HFFc6 (cell line): ENCODE measurements at regions not wholly inside any gene's neighbourhood (a gene's known extent, or its start where the extent isn't known, plus 50 kb on each side); places are given as distances from the start of the nearest gene placed in this dataset.

Experiments
- DNase-seq: peaks from one replicate; pipeline ENCODE4 v3.0.0-alpha.2; 2018
- H3K27ac Mint-ChIP-seq: 2 replicates; pipeline ENCODE4 v1.8.0; 2020; ENCODE audit warnings: mild to moderate bottlenecking, mixed read lengths
- H3K27me3 Mint-ChIP-seq: 2 replicates; pipeline ENCODE4 v1.8.0; 2021; ENCODE audit warnings: mild to moderate bottlenecking, moderate library complexity, mixed read lengths; ENCODE audit not compliant: insufficient read depth
- H3K36me3 Mint-ChIP-seq: 2 replicates; pipeline ENCODE4 v1.8.0; 2021; ENCODE audit warnings: low read depth, mixed read lengths
- H3K4me1 Mint-ChIP-seq: 2 replicates; pipeline ENCODE4 v1.8.0; 2020; ENCODE audit warnings: low read depth, mixed read lengths
- H3K4me3 Mint-ChIP-seq: 2 replicates; pipeline ENCODE4 v1.8.0; 2020; ENCODE audit warnings: mild to moderate bottlenecking, moderate library complexity, mixed read lengths
- H3K9me3 Mint-ChIP-seq: 2 replicates; pipeline ENCODE4 v1.8.0; 2020; ENCODE audit warnings: mild to moderate bottlenecking, mixed read lengths
- CTCF ChIP-seq: fragments of 200-600 bp; sonication (generic); IDR thresholded peaks from 2 replicates; pipeline ENCODE4 v1.5.0; 2021; ENCODE audit warnings: antibody characterized with exemption, mild to moderate bottlenecking

- no peaks in the 10 kb centered on the region for H3K36me3 Mint-ChIP-seq
- no peak overlapping the region for H3K4me3 Mint-ChIP-seq
Observed at GRCh38 chr7:9961161-9961922, 1012.3 kb upstream of the PHF14 start.

GRCh38 chr7:9962742-9963141, 1010.9 kb upstream of the PHF14 start:
- Mint-ChIP-seq H3K9me3 (peaks cover 54% of the 10 kb centered on the region), H3K4me1 (no peaks in the 10 kb centered on the region), H3K36me3 (no peaks in the 10 kb centered on the region), H3K4me3 (no peak overlapping the region), H3K27me3 (no peaks in the 10 kb centered on the region), H3K27ac (no peak overlapping the region)
- DNase-seq: no peak
- no peak for TF ChIP-seq CTCF

More at GRCh38 chr7:9961161-9961922, 1012.3 kb upstream of the PHF14 start:
- TF ChIP-seq CTCF: no peak
- Mint-ChIP-seq H3K4me1 (no peaks in the 10 kb centered on the region), H3K27me3 (no peaks in the 10 kb centered on the region), H3K9me3 (peaks cover 50% of the 10 kb centered on the region), H3K27ac (no peak overlapping the region)
- no peak for DNase-seq

- no peak overlapping the region for H3K4me3 Mint-ChIP-seq
Observed at GRCh38 chr7:9978106-9979064, 995.3 kb upstream of the PHF14 start.

GRCh38 chr7:9981742-9982349, 991.8 kb upstream of the PHF14 start:
- Mint-ChIP-seq H3K27ac (no peak overlapping the region), H3K9me3 (peaks cover 12% of the 10 kb centered on the region), H3K36me3 (0 out of 2 replicates have a peak, but pooled peaks cover 4% of the 10 kb centered on the region), H3K4me1 (no peaks in the 10 kb centered on the region), H3K27me3 (no peaks in the 10 kb centered on the region), H3K4me3 (no peak overlapping the region)
- TF ChIP-seq CTCF: no peak
- DNase-seq: no peak

More at GRCh38 chr7:9978106-9979064, 995.3 kb upstream of the PHF14 start:
- no peak overlapping the region for H3K27ac Mint-ChIP-seq
- no peaks in the 10 kb centered on the region for H3K4me1 Mint-ChIP-seq
- no peaks in the 10 kb centered on the region for H3K27me3 Mint-ChIP-seq
- H3K36me3 Mint-ChIP-seq: 0 out of 2 replicates have a peak, but pooled peaks cover 4% of the 10 kb centered on the region
- DNase-seq: no peak
- peaks cover 10% of the 10 kb centered on the region for H3K9me3 Mint-ChIP-seq
- no peak for TF ChIP-seq CTCF

- H3K9me3 Mint-ChIP-seq: peaks cover 16% of the 10 kb centered on the region
- H3K36me3 Mint-ChIP-seq: 0 out of 2 replicates have a peak, but pooled peaks cover 4% of the 10 kb centered on the region
- no peaks in the 10 kb centered on the region for H3K4me1 Mint-ChIP-seq
- H3K4me3 Mint-ChIP-seq: no peak overlapping the region
- DNase-seq: no peak
- no peak overlapping the region for H3K27ac Mint-ChIP-seq
- H3K27me3 Mint-ChIP-seq: no peaks in the 10 kb centered on the region
- TF ChIP-seq CTCF: no peak
Observed at GRCh38 chr7:9983048-9983447, 990.6 kb upstream of the PHF14 start.
